Large intestine (tissue), 3 donors: ENCODE measurements at regions not wholly inside any gene's neighbourhood (a gene's known extent, or its start where the extent isn't known, plus 50 kb on each side); places are given as distances from the start of the nearest gene placed in this dataset.

Experiments used
- DNase-seq, 2 donors: peaks; one replicate each; pipeline versions ENCODE4 v3.0.0 to v3.0.0-alpha.2; 2013
- H3K27ac ChIP-seq: one replicate; pipeline ENCODE4 v1.5.1; 2013; ENCODE audit warnings: low read length
- H3K27me3 ChIP-seq: 2 replicates; pipeline ENCODE4 v1.6.1; 2013; ENCODE audit warnings: low read length; ENCODE audit not compliant: control insufficient read depth, insufficient read depth
- H3K36me3 ChIP-seq: 2 replicates; pipeline ENCODE4 v1.6.1; 2013; ENCODE audit warnings: low read length; ENCODE audit not compliant: control insufficient read depth, insufficient read depth
- H3K4me1 ChIP-seq: one replicate; pipeline ENCODE4 v1.6.1; 2013; ENCODE audit warnings: low read length; ENCODE audit not compliant: control insufficient read depth, insufficient read depth
- H3K4me3 ChIP-seq: one replicate; pipeline ENCODE4 v1.5.1; 2013; ENCODE audit warnings: low read length
- H3K9me3 ChIP-seq: one replicate; pipeline ENCODE4 v1.6.1; 2013; ENCODE audit warnings: mild to moderate bottlenecking, low read depth, low read length, moderate library complexity; ENCODE audit not compliant: control insufficient read depth
- WGBS: methylation state at CpG from one replicate; pipeline ENCODE4 v1.1.5; 2013; ENCODE audit warnings: low lambda C conversion rate; ENCODE audit not compliant: insufficient coverage; 5-methylcytosine and 5-hydroxymethylcytosine counted together

- DNase-seq, result no peak
- no peak overlapping the region for H3K27ac ChIP-seq
- no peaks in the 10 kb centered on the region for H3K9me3 ChIP-seq
- H3K27me3 ChIP-seq, result no peaks in the 10 kb centered on the region
- no CpG with 5 or more reads among the region's 2 CpGs for WGBS
- no peak overlapping the region for H3K4me3 ChIP-seq
- H3K36me3 ChIP-seq, result no peaks in the 10 kb centered on the region
- no peaks in the 10 kb centered on the region for H3K4me1 ChIP-seq
Observed at GRCh38 chr20:41951615-41952014, 333.4 kb upstream of the CHD6 start.

GRCh38 chr20:41939659-41940058 is 321.5 kb upstream of the CHD6 start:
- no peaks in the 10 kb centered on the region for H3K4me1 ChIP-seq
- no peaks in the 10 kb centered on the region for H3K9me3 ChIP-seq
- H3K36me3 ChIP-seq, result no peaks in the 10 kb centered on the region
- DNase-seq, result no peak
- H3K27ac ChIP-seq, result no peak overlapping the region
- H3K27me3 ChIP-seq, result no peaks in the 10 kb centered on the region
- WGBS, result 60% methylated on average over 2 of the region's 5 CpGs
- H3K4me3 ChIP-seq, result no peak overlapping the region

GRCh38 chr20:41938353-41938752 is 320.2 kb upstream of the CHD6 start:
- Histone ChIP-seq H3K9me3 (no peaks in the 10 kb centered on the region), H3K36me3 (no peaks in the 10 kb centered on the region), H3K4me3 (no peak overlapping the region), H3K4me1 (no peaks in the 10 kb centered on the region), H3K27me3 (no peaks in the 10 kb centered on the region), H3K27ac (no peak overlapping the region)
- WGBS, result 60% methylated on average over 1 of the region's 2 CpGs
- DNase-seq, result no peak

GRCh38 chr20:41935259-41935791 is 317.1 kb upstream of the CHD6 start:
- no peak for DNase-seq
- Histone ChIP-seq H3K9me3 (no peaks in the 10 kb centered on the region), H3K27me3 (no peaks in the 10 kb centered on the region), H3K36me3 (no peaks in the 10 kb centered on the region), H3K4me3 (no peak overlapping the region), H3K4me1 (no peaks in the 10 kb centered on the region), H3K27ac (no peak overlapping the region)
- WGBS, result 78% methylated on average over 2 of the region's 4 CpGs

GRCh38 chr20:41932431-41932830 is 314.3 kb upstream of the CHD6 start:
- no peak overlapping the region for H3K4me3 ChIP-seq
- WGBS, result no CpG with 5 or more reads among the region's 7 CpGs
- no peaks in the 10 kb centered on the region for H3K9me3 ChIP-seq
- DNase-seq, result no peak
- H3K36me3 ChIP-seq, result no peaks in the 10 kb centered on the region
- H3K4me1 ChIP-seq, result no peaks in the 10 kb centered on the region
- no peaks in the 10 kb centered on the region for H3K27me3 ChIP-seq
- H3K27ac ChIP-seq, result no peak overlapping the region

GRCh38 chr20:41927655-41928054 is 309.5 kb upstream of the CHD6 start:
- DNase-seq, result no peak
- H3K4me3 ChIP-seq, result no peak overlapping the region
- no peaks in the 10 kb centered on the region for H3K9me3 ChIP-seq
- 100% methylated on average over 1 of the region's 2 CpGs for WGBS
- no peaks in the 10 kb centered on the region for H3K36me3 ChIP-seq
- H3K4me1 ChIP-seq, result no peaks in the 10 kb centered on the region
- H3K27me3 ChIP-seq, result peaks cover 3% of the 10 kb centered on the region
- H3K27ac ChIP-seq, result no peak overlapping the region

GRCh38 chr20:41927189-41927588 is 309.0 kb upstream of the CHD6 start:
- Histone ChIP-seq H3K9me3 (no peaks in the 10 kb centered on the region), H3K27ac (no peak overlapping the region), H3K36me3 (no peaks in the 10 kb centered on the region), H3K27me3 (peaks cover 3% of the 10 kb centered on the region), H3K4me3 (no peak overlapping the region), H3K4me1 (no peaks in the 10 kb centered on the region)
- no CpG with 5 or more reads among the region's 2 CpGs for WGBS
- DNase-seq, result no peak

- no peak for DNase-seq
- Histone ChIP-seq H3K4me1 (no peaks in the 10 kb centered on the region), H3K27me3 (peaks cover 3% of the 10 kb centered on the region), H3K9me3 (no peaks in the 10 kb centered on the region), H3K36me3 (no peaks in the 10 kb centered on the region), H3K4me3 (no peak overlapping the region), H3K27ac (no peak overlapping the region)
- no CpG with 5 or more reads among the region's 4 CpGs for WGBS
Observed at GRCh38 chr20:41925476-41925875, 307.3 kb upstream of the CHD6 start.

GRCh38 chr20:41923624-41924023 is 305.4 kb upstream of the CHD6 start:
- no peaks in the 10 kb centered on the region for H3K9me3 ChIP-seq
- H3K27ac ChIP-seq, result no peak overlapping the region
- WGBS, result 29% methylated on average over 1 of the region's 1 CpG
- H3K27me3 ChIP-seq, result peaks cover 3% of the 10 kb centered on the region
- no peaks in the 10 kb centered on the region for H3K4me1 ChIP-seq
- no peak for DNase-seq
- no peaks in the 10 kb centered on the region for H3K36me3 ChIP-seq
- H3K4me3 ChIP-seq, result no peak overlapping the region

GRCh38 chr20:41913146-41913545 is 295.0 kb upstream of the CHD6 start:
- DNase-seq, result no peak
- Histone ChIP-seq H3K27me3 (no peaks in the 10 kb centered on the region), H3K36me3 (no peaks in the 10 kb centered on the region), H3K9me3 (no peaks in the 10 kb centered on the region), H3K4me1 (no peaks in the 10 kb centered on the region), H3K27ac (no peak overlapping the region), H3K4me3 (no peak overlapping the region)

GRCh38 chr20:41910558-41910957 is 292.4 kb upstream of the CHD6 start:
- Histone ChIP-seq H3K36me3 (no peaks in the 10 kb centered on the region), H3K27ac (no peak overlapping the region), H3K4me1 (no peaks in the 10 kb centered on the region), H3K9me3 (no peaks in the 10 kb centered on the region), H3K4me3 (no peak overlapping the region), H3K27me3 (no peaks in the 10 kb centered on the region)
- WGBS, result no CpG with 5 or more reads among the region's 1 CpG
- no peak for DNase-seq
